Testis (tissue), 2 donors: ENCODE measurements at regions not wholly inside any gene's neighbourhood (a gene's known extent, or its start where the extent isn't known, plus 50 kb on each side); places are given as distances from the start of the nearest gene placed in this dataset.

Experiments
- DNase-seq: peaks from one replicate; pipeline ENCODE4 v3.0.0-alpha.2; 2019
- H3K27ac ChIP-seq, 2 donors: fragments of 200-600 bp; sonication (generic); one replicate each; pipeline ENCODE4 v1.5.1; 2019
- H3K27me3 ChIP-seq: fragments of 200-600 bp; sonication (generic); one replicate; pipeline ENCODE4 v1.5.1; 2019
- H3K36me3 ChIP-seq: fragments of 200-600 bp; sonication (generic); one replicate; pipeline ENCODE4 v1.5.1; 2017; ENCODE audit warnings: low read depth; ENCODE audit errors: missing control alignments
- H3K4me1 ChIP-seq: fragments of 200-600 bp; sonication (generic); one replicate; pipeline ENCODE4 v1.5.1; 2019
- H3K4me3 ChIP-seq, 2 donors: fragments of 200-600 bp; sonication (generic); one replicate each; pipeline ENCODE4 v1.5.1; 2017 to 2019
- H3K9me3 ChIP-seq: fragments of 200-600 bp; sonication (generic); one replicate; pipeline ENCODE4 v1.5.1; 2017
- CTCF ChIP-seq, 3 experiments: fragments of 450-650 bp in 2 of 3; fragments of 200-600 bp in 1 of 3; sonication (generic) in 1 of 3; IDR thresholded peaks; one replicate each; pipeline ENCODE4 v1.5.1; 2016 to 2019; ENCODE audit warnings: antibody characterized with exemption in 3 of 3, mild to moderate bottlenecking in 2 of 3, moderate library complexity in 1 of 3
- POLR2A ChIP-seq: fragments of 450-650 bp; IDR thresholded peaks from one replicate; pipeline ENCODE4 v1.6.1; 2017; ENCODE audit warnings: antibody characterized with exemption, mild to moderate bottlenecking, moderate library complexity
- WGBS, 2 donors: methylation state at CpG; one replicate each; pipeline ENCODE4 v1.1.5; 2018; 5-methylcytosine and 5-hydroxymethylcytosine counted together
- intact Hi-C: fragments of 100-400 bp; cut with DNase I; formaldehyde crosslinking; loops from one replicate; pipeline ENCODE4 v1.15.1; 2023; ENCODE audit warnings: low total_unique reads

GRCh38 chr21:24208562-24209260 lies 1398.6 kb downstream of the MRPL39 start:
- intact Hi-C loops, result no loop called here
- 65 to 83% methylated on average over 12 to 54 of the region's 54 CpGs for WGBS, 2 donors

GRCh38 chr21:24205319-24205718 lies 1402.0 kb downstream of the MRPL39 start:
- no peaks in the 10 kb centered on the region for H3K4me1 ChIP-seq
- H3K27me3 ChIP-seq, result no peaks in the 10 kb centered on the region
- H3K9me3 ChIP-seq, result no peaks in the 10 kb centered on the region
- 65 to 75% methylated on average over 2 of the region's 2 CpGs for WGBS, 2 donors
- H3K36me3 ChIP-seq, result no peaks in the 10 kb centered on the region
- TF ChIP-seq CTCF (IDR thresholded peaks at IDR 0.05) (no peak), POLR2A (no peak)
- H3K27ac ChIP-seq, result no peak overlapping the region
- intact Hi-C loops, result no loop called here
- H3K4me3 ChIP-seq, result no peak overlapping the region
- DNase-seq, result no peak

More at GRCh38 chr21:24208562-24209260, 1398.6 kb downstream of the MRPL39 start:
- no peaks in the 10 kb centered on the region for H3K9me3 ChIP-seq
- H3K4me1 ChIP-seq, result no peaks in the 10 kb centered on the region
- H3K4me3 ChIP-seq, result peak overlapping the region; percentile 46 to 49
- no peak for TF ChIP-seq POLR2A
- no peak for TF ChIP-seq CTCF (IDR thresholded peaks at IDR 0.05)
- no peak for DNase-seq
- no peaks in the 10 kb centered on the region for H3K36me3 ChIP-seq
- no peak overlapping the region for H3K27ac ChIP-seq
- no peaks in the 10 kb centered on the region for H3K27me3 ChIP-seq

- Histone ChIP-seq H3K27ac (no peak overlapping the region), H3K4me3 (no peak overlapping the region), H3K9me3 (no peaks in the 10 kb centered on the region), H3K36me3 (no peaks in the 10 kb centered on the region), H3K4me1 (no peaks in the 10 kb centered on the region), H3K27me3 (no peaks in the 10 kb centered on the region)
- no peak for TF ChIP-seq CTCF (IDR thresholded peaks at IDR 0.05)
- no peak for TF ChIP-seq POLR2A
- no peak for DNase-seq
- WGBS, 2 donors, result 84 to 86% methylated on average over 6 of the region's 6 CpGs
- intact Hi-C loops, result no loop called here
Measured at GRCh38 chr21:24204641-24205040, 1402.6 kb downstream of the MRPL39 start.

- no peak for DNase-seq
- intact Hi-C loops, result no loop called here
- WGBS, 2 donors, result 64 to 78% methylated on average over 2 of the region's 2 CpGs
Measured at GRCh38 chr21:24200052-24200451, 1407.2 kb downstream of the MRPL39 start.

More at GRCh38 chr21:24200052-24200451, 1407.2 kb downstream of the MRPL39 start:
- H3K27me3 ChIP-seq, result no peaks in the 10 kb centered on the region
- no peak overlapping the region for H3K4me3 ChIP-seq
- H3K36me3 ChIP-seq, result no peaks in the 10 kb centered on the region
- TF ChIP-seq CTCF (IDR thresholded peaks at IDR 0.05), result no peak
- no peak for TF ChIP-seq POLR2A
- H3K9me3 ChIP-seq, result no peaks in the 10 kb centered on the region
- H3K27ac ChIP-seq, result no peak overlapping the region
- H3K4me1 ChIP-seq, result no peaks in the 10 kb centered on the region
